ENCODE measurements at regions not wholly inside any gene's neighbourhood (a gene's known extent, or its start where the extent isn't known, plus 50 kb on each side); places are given as distances from the start of the nearest gene placed in this dataset.

- TF ChIP-seq CTCF (conservative IDR thresholded peaks at IDR 0.05 in 1 of 2, IDR thresholded peaks at IDR 0.05 in 1 of 2; ENCODE audit: low read depth in 1 of 2, low read length in 2 of 2), result no peak
- no peak for TF ChIP-seq EZH2 (IDR thresholded peaks at IDR 0.05; ENCODE audit: low read length, missing control alignments)
Measured at GRCh38 chrX:107562482-107562881, 65.8 kb upstream of the PRPS1 start.

Measured in fibroblast of lung (primary cell).